AG09319 (cell line): ENCODE measurements at regions not wholly inside any gene's neighbourhood (a gene's known extent, or its start where the extent isn't known, plus 50 kb on each side); places are given as distances from the start of the nearest gene placed in this dataset.
"Not testable (repeated sequence)": the region's sequence is repeated elsewhere in the genome, so short reads cannot be mapped to it uniquely, and the experiment has no call there.

Experiments used
- DNase-seq: peaks from one replicate; pipeline ENCODE4 v3.0.0-alpha.2; 2010; ENCODE audit warnings: low read depth; ENCODE audit errors: extremely low read depth
- TF ChIP-seq, protein P1 (sequence below): IDR thresholded peaks from 2 replicates; pipeline ENCODE4 v1.5.1; 2011; ENCODE audit warnings: low read depth, mild to moderate bottlenecking, inconsistent platforms, low read length, moderate library complexity

DNA sequence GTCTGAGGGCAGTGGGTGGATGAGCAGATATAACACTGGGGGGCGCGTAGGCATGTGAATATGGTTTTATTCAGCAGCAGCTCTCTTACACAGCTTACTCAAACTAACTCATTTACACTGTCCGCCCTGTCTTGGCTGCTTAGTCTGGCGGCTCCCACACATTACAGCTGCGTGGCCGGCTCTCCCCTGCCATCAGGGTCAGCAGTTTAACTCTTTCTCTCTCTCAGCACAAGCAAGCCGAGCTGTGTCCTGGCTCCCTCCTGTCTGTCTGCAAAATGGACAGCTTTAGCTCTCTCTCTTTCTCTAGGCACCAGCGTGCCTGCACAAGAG lies 1310.1 kb upstream of the RAG2 start:
- no peak for DNase-seq
- TF ChIP-seq, protein P1, sequence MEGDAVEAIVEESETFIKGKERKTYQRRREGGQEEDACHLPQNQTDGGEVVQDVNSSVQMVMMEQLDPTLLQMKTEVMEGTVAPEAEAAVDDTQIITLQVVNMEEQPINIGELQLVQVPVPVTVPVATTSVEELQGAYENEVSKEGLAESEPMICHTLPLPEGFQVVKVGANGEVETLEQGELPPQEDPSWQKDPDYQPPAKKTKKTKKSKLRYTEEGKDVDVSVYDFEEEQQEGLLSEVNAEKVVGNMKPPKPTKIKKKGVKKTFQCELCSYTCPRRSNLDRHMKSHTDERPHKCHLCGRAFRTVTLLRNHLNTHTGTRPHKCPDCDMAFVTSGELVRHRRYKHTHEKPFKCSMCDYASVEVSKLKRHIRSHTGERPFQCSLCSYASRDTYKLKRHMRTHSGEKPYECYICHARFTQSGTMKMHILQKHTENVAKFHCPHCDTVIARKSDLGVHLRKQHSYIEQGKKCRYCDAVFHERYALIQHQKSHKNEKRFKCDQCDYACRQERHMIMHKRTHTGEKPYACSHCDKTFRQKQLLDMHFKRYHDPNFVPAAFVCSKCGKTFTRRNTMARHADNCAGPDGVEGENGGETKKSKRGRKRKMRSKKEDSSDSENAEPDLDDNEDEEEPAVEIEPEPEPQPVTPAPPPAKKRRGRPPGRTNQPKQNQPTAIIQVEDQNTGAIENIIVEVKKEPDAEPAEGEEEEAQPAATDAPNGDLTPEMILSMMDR, result no peak

GRCh38 chr11:37907436-37908218 lies 1309.6 kb upstream of the RAG2 start:
- TF ChIP-seq, protein P1, result no peak
- no peak for DNase-seq

DNA sequence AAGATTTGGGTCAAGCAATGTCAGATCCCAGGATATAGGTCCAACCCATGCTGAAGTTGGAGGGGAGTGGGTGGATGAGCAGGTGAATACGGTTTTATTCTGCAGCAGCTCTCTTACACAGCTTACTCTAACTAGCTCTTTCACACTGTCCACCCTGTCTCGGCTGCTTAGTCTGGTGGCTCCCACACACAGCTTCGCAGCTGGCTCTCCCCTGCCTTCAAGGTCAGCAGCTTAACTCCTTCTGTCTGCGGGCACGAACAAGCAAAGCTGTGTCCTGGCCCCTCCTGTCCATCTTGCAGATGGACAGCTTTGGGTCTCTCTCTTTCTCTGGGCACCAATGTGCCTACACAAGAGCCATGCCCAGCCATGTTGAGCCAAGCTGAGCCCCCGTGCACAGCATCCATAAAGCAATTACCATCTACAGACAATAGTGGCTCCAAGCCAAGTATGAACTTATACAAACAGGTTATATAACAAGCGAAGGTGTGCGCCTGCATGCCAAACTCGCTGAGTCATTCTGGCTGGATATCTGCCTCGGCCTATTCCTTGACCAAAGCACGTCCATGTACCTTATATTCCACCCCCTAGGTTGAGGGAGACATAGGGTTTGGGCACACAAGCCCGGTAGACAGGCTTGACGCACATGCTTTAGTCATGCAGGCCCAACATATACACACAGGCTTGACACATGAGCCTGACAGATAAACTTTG lies 1307.8 kb upstream of the RAG2 start:
- TF ChIP-seq, protein P1, result no peak
- DNase-seq, result no peak

DNA sequence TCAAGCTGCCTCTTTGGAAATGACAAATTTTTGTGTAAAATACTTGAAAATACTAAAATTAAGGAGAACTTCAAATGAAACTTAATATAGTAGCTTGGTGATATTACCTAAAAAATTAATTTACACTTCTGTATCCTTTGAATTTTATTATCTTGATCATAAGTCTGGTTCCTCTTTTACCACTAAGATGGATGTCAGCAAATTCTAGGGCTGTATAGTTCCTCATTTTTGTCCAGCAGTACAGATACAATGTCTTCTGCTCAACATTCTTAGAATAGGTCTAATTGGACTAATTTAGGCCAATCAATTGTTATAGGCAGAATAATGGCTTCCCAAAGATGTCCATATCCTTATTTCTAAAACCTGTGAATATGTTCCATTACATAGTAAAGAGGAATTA lies 1298.0 kb upstream of the RAG2 start:
- TF ChIP-seq, protein P1, result no peak
- no peak for DNase-seq

GRCh38 chr11:37881741-37882140 lies 1283.7 kb upstream of the RAG2 start:
- no peak for DNase-seq
- TF ChIP-seq, protein P1, result no peak

- no peak for DNase-seq
- TF ChIP-seq, protein P1, result no peak
These were observed 1263.6 kb upstream of the RAG2 start for GRCh38 chr11:37861671-37862070.

GRCh38 chr11:37858806-37859537 lies 1260.9 kb upstream of the RAG2 start:
- not testable (repeated sequence) for DNase-seq
